ENCODE measurements at regions not wholly inside any gene's neighbourhood (a gene's known extent, or its start where the extent isn't known, plus 50 kb on each side); places are given as distances from the start of the nearest gene placed in this dataset.

DNA sequence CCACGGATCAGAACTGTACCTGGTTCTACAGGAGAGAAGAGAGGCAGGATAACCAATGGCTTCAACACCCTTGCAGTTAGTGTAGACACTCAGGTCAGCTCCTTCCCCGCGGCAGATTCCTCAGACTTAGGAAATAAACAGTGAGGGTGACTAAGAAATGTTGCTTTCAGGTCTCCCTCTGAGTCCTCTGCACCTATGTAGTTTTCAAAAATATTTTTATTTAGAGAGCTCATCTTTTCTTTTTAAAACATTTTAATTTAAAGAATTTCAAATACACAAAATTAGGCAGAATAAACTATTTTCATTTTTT lies 195.2 kb downstream of the KLF12 start:
- DNase-seq (ENCODE audit: low read depth in 2 of 2, low spot score in 1 of 2), result no peak

DNA sequence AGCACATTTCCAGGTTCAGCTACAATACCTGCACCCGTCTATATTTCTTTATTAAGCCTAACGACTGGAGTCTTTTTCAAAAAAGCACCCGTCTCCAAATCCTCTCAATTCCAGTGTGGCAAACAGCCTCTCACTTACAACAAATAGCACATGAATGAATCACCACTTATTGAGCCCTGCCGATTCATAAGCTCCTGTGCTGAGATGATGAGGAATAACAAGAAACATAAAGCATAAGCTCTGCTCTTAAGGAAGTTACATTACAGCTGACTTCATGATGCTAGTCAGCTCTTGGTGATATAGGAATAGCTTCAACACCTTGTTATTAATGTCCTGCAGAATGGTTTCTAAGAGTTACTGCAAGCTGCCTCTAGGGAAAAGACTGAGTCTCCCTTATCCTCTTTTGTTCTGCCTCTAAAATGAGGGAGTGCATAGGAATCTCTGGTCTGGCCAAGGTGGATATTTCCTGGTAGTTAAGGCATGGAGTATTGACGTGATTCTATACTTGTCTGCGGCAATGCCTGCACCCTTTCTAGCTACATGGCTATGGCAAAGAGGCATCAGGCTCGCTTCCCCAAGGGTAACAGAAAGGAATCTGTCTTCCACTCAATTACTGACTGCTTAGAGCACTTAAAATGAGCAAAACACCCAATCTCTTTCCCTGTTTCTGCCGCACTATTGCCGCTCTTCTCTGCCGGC lies 195.7 kb downstream of the KLF12 start:
- DNase-seq (ENCODE audit: low read depth in 2 of 2, low spot score in 1 of 2), result no peak

DNA sequence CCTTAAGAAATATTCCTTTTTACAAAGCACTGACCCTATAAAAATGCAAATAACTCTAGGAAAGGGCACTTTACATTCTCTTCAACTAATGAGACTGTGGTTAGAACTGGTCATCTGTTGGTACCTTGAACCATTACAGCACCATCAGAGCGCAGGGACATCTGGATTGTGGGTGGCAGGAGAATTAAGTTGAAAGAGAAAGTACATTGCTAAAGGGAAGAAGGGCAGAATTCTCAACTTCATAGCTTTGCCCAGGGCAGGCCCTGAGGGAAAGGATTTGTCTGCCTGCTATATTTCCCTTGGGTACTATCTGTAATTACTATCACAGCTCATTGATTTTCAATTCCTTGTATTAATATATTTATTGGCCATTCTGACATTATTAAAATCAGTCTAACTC lies 196.8 kb downstream of the KLF12 start:
- no peak for DNase-seq (ENCODE audit: low read depth in 2 of 2, low spot score in 1 of 2)

GRCh38 chr13:73935991-73936390 lies 198.2 kb downstream of the KLF12 start:
- DNase-seq (ENCODE audit: low read depth in 2 of 2, low spot score in 1 of 2), result no peak

- DNase-seq (ENCODE audit: low read depth in 2 of 2, low spot score in 1 of 2), result no peak
Measured at GRCh38 chr13:73934771-73935170, 199.4 kb downstream of the KLF12 start.

DNA sequence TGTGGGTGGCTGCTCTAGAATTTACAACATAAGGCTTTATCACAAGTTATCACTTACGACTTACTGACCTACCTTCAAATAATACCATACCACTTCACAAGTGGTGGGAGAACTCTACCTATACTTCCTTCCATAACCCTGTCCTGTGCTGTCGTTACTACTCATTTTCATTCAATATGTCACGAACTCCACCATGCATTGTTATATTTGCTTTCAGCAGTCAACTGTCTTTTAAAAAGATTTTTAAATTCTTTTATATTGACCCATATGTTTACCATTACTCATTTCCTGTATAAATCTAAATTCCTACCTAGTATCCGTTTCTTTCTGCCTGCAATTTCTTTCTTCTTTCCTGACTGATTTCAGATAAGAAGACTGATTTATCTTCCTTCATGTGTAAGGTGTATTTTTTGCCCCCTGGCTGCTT lies 200.0 kb downstream of the KLF12 start:
- no peak for DNase-seq (ENCODE audit: low read depth in 2 of 2, low spot score in 1 of 2)

DNA sequence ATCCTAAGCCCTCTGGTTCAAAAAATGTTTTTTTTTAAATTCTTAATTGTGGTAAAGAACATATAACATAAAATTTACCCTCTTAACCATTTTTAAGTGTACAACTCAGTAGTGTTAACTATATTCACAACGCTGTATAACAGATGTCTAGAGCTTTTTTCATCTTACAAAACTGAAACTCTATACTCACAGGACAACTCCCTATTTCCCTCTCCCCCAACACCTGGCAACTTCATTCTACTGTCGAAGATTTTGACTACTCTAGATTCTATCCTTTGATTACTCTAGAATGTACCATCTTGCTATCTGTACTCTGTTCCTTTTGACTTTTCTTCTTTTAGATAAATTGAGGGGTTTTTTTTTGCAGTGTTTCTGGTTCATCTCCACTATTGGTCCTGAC lies 200.4 kb downstream of the KLF12 start:
- DNase-seq (ENCODE audit: low read depth in 2 of 2, low spot score in 1 of 2), result no peak

- no peak for DNase-seq (ENCODE audit: low read depth in 2 of 2, low spot score in 1 of 2)
Measured at GRCh38 chr13:73932091-73932490, 202.1 kb downstream of the KLF12 start.

- no peak for DNase-seq (ENCODE audit: low read depth in 2 of 2, low spot score in 1 of 2)
Measured at GRCh38 chr13:73929287-73929932, 204.8 kb downstream of the KLF12 start.

DNA sequence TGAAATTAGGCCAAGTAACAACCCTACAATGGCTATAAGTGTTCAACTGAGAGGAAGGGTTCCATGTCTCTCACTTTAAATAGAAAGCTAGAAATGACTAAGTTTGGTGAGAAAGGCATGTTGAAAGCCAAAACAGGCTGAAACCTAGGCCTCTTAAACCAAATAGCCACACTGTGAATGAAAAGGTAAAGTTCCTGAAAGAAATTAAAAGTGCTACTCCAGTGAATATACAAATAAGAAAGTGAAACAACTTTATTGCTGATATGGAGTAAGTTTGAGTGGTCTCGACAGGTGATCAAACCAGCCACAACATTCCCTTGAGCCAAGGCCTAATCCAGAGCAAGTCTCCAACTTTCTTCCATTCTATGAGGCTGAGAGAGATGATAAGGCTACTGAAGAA lies 209.6 kb downstream of the KLF12 start:
- no peak for DNase-seq (ENCODE audit: low read depth in 2 of 2, low spot score in 1 of 2)

DNA sequence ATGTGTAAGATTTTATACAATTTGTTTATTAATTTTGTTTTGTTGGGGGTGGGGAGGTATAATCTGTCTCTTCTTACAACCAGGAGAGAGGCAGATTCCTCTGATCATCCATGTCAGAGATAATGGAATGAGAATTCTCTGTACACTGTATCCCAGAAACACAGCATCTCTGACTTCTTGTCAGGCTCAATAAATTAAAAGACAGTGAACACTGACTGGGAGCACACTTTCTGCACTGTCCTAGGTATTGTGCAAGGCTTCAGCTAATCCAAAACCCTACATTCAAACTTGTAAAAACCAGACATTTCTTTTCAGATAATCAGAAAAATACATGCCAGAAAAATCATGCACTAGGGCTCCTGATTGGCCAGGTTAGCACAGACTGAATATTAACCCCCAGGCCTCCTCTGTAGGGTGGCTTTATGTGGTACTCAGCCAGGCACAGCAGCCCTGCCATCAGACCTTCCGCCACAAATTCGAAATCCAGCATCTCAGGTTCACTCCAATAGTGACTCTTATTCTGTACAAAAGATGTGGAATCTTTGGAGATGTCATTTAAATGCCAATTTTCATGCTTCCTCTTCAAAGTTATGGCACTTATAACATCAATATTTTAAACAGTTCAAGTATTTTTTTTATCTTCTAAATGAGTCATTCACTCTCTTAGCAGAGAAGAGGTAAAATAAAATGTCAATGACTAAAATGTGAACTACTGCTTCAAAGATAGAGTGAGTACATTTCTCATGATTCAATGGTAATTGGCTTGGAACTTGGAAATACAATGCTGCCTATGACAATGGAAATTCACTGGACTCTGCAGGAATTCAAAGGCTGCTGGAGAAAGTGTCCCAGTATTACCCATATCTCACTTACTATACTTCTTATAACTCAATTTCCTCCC lies 211.5 kb downstream of the KLF12 start:
- DNase-seq (ENCODE audit: low read depth in 2 of 2, low spot score in 1 of 2), result no peak

DNA sequence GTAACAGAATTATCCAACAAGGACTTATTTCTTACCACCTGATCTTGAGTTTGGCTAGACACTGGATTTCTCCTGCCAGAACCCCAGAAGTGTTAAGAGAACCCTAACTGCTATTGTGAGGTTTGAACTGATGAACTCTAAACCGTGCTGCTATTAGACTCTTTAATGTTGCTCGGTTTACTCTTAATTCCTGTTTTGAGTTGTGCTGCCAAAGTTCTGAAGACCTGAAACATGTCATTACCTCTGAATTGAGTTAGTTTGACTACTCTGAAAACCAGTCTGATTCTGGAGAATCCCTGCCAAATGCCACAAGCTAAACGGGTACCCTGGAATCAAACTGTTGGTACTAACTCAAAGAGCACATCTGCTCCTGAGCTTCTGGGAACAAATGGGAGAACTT lies 215.5 kb downstream of the KLF12 start:
- no peak for DNase-seq (ENCODE audit: low read depth in 2 of 2, low spot score in 1 of 2)

DNA sequence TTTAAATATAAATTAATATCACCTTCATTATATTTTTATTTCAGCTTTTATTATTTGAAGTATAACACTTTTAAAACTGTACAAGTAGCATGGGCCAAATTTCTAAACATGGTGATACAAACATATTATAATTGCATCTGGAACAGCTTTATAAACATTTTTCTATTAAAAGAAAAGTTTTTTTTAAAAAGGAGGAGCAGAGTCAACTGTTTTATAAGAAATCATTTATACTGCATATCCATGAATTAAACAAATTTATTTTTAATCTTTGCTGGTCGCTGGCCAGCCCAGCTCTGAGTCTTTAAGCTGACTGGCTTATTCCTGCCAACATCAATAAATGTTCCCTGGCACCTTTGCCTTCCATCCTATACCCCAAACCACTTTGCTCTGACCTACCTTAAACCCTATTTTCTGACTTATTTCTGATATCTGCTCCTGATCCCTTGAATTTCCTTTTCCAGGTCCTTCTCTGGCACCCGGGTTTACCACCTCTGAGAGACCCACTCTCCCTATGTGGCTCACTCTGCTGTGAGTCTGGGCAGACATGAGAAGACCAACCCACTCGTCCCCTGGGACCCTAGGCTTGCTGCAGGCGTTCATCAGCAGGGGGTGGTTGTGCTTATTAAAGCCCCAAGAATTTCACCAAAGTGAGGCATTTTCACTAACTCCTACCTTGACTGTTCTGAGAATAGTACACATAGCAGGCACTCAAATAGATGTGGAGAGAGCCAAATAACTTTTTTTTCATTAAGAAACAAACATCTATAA lies 220.3 kb downstream of the KLF12 start:
- DNase-seq (ENCODE audit: low read depth in 2 of 2, low spot score in 1 of 2), result no peak

DNA sequence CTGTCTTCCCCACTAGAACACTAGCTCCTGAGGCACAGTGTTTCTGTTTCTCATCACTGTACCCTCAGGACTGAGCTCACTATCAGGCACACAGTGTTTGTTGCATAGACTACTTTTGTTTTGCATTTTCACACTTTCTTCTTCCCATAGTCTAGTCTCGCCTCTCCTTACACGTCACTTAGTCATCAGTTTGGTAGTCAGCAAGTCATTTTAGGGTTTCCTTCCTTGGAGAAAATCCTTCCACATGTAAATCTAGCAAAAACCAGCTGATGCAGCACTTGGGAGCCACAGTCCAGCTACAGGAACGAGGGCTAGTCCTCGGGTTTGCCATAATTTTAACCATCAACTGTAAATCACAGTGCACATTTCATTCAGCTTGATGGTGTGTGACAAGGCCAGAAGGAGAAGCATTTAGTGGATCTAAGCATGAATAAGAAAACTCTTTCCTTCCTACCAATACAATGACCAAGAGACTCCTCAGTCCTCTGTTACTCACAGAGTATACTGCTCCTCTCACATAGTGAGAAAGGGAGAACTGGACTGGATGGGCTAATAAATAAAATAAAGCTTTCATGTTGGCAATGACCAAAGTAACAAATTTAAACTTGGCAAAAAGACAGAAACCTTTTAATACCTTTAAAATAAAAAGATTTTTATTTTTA lies 221.0 kb downstream of the KLF12 start:
- DNase-seq (ENCODE audit: low read depth in 2 of 2, low spot score in 1 of 2), result no peak

- DNase-seq (ENCODE audit: low read depth in 2 of 2, low spot score in 1 of 2), result no peak
Measured at GRCh38 chr13:73911361-73911760, 222.8 kb downstream of the KLF12 start.

DNA sequence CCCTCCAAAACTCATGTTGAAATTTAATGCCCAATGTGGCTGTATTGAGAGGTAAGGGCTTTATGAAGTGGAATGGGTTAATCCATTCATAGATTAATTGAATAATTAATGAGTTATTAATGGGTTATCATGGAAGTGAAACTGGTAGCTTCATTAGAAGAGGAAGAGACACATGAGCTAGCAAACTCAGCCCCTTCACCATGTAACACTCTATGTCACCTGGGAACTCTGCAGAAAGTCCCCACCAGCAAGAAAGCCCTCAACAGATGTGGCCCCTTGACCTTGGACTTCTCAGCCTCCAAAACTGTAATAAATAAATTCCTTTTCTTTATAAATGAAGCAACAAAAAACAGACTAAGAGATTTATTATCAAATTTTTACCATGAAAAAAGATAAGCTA lies 223.5 kb downstream of the KLF12 start:
- no peak for DNase-seq (ENCODE audit: low read depth in 2 of 2, low spot score in 1 of 2)

- DNase-seq (ENCODE audit: low read depth in 2 of 2, low spot score in 1 of 2), result no peak
Measured at GRCh38 chr13:73908809-73909208, 225.4 kb downstream of the KLF12 start.

DNA sequence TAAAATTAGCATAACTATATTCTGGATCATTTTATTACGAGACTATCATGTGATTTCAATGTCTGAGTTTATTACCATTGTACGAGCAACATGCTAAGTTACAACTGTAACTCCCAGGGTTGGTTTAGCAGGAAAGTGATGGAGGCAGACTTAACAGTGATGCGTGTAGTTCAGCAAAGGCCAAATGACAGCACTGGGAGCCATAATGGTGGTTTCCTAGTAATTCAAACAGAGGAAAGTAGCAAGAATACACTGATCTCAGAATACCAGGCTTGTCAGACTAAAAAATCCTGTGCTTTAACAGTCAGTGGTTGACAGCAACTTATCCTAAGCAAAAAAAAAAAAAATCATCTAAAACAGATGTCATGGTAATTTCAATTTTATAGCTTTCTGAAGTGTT lies 229.6 kb downstream of the KLF12 start:
- no peak for DNase-seq (ENCODE audit: low read depth in 2 of 2, low spot score in 1 of 2)

DNA sequence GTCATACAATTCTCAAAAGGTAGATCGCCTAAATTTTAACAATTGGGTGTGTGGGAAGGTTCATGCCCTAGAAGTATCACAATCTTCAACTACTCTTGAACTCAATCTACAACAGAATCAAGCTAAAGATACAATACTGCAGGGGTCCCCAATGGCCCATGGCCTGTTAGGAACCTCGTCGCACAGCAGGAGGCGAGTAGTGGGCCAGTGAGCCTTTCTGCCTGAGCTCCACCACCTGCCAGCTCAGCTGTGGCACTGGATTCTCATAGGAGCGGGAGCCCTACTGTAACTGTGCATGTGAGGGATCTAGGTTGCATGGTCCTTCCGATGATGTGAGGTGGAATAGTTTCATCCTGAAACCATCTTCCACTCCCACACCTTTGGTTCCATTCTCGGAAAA lies 230.6 kb downstream of the KLF12 start:
- DNase-seq (ENCODE audit: low read depth in 2 of 2, low spot score in 1 of 2), result no peak

DNA sequence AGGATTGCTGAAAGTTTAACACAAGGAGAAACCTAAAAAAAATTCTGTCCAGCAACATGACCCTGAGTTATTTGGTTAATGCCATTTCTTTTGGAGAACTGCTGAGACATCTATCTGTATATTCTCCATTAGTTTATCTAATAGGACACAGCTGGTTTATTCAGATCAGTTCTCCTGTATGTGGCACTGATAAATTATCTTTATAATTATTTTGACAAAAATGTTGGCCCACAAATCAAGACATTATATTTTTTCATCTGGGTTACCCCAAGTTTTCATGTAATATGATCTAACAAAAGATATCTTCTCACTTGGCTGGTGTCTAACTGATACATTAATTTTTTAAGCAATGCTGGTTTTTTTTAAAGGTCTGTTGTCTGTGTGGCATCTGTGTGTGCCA lies 231.4 kb downstream of the KLF12 start:
- DNase-seq (ENCODE audit: low read depth in 2 of 2, low spot score in 1 of 2), result no peak

DNA sequence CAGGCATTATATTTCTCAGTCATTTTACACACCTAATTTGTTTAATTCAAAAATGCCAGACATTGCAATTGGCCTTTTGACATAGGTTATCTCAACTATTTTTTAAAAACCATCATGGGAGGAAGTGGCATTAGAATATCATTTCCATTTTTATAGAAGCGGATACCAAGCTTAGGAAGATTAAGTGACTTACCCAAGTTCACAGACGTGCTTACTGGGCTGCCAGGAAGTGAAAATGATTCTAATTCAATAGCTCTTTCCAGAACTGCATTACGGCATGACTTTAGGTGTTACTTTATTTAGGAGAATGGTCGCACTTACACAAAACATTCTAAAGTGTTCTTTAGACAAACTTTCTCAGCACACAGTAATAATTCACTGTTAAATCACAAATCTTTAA lies 231.9 kb downstream of the KLF12 start:
- DNase-seq (ENCODE audit: low read depth in 2 of 2, low spot score in 1 of 2), result no peak

Measured in stimulated activated CD8-positive, alpha-beta memory T cell treated with anti-CD3 and anti-CD28 coated beads, Interleukin-4, amount 100 ng/mL, for 1 hour (primary cell).